CD4-positive, alpha-beta T cell (primary cell): ENCODE measurements at regions not wholly inside any gene's neighbourhood (a gene's known extent, or its start where the extent isn't known, plus 50 kb on each side); places are given as distances from the start of the nearest gene placed in this dataset.

Experiments used
- ATAC-seq: fragments of 200-7000 bp; cut with Tn5 transposase; one replicate; pipeline ENCODE4 v1.10.0; 2022; ENCODE audit warnings: mild to moderate bottlenecking; ENCODE audit not compliant: poor library complexity
- CTCF ChIA-PET: fragments of 350-600 bp; sonication (Branson Sonifier 250); formaldehyde crosslinking; loops from one replicate; lab custom pipeline; 2021; ENCODE audit warnings: antibody characterized with exemption, inconsistent platforms; lab: Charles Lee
- POLR2A ChIA-PET: fragments of 350-600 bp; sonication (Branson Sonifier 250); formaldehyde crosslinking; loops from one replicate; lab custom pipeline; 2021; ENCODE audit warnings: antibody characterized with exemption, inconsistent platforms; lab: Charles Lee
- DNase-seq, 14 experiments: peaks; one replicate each; pipeline ENCODE4 v3.0.0-alpha.2; 2013 to 2020; ENCODE audit warnings: mixed read lengths in 2 of 14
- H3K27ac ChIP-seq, 2 donors: one replicate each; pipeline versions ENCODE4 v1.5.1 to v1.7.0; 2013; ENCODE audit warnings: low read length in 2 of 2, low read depth in 1 of 2, mild to moderate bottlenecking in 1 of 2
- H3K27me3 ChIP-seq, 2 experiments: 1 replicate in 1 of 2; 2 replicates in 1 of 2; pipeline versions ENCODE4 v1.6.1 to v1.7.0; 2013; ENCODE audit warnings: low read length in 2 of 2, control low read depth in 1 of 2, mild to moderate bottlenecking in 1 of 2, moderate library complexity in 1 of 2; ENCODE audit not compliant: insufficient read depth in 2 of 2, control insufficient read depth in 1 of 2
- H3K36me3 ChIP-seq: one replicate; pipeline ENCODE4 v1.6.1; 2013; ENCODE audit warnings: low read length, control low read depth; ENCODE audit not compliant: insufficient read depth
- H3K4me1 ChIP-seq: one replicate; pipeline ENCODE4 v1.6.1; 2013; ENCODE audit warnings: low read length, control low read depth; ENCODE audit not compliant: insufficient read depth
- H3K4me3 ChIP-seq: one replicate; pipeline ENCODE4 v1.5.1; 2013; ENCODE audit warnings: mild to moderate bottlenecking, low read length, moderate library complexity
- H3K9me3 ChIP-seq, 2 experiments: 1 replicate in 1 of 2; 2 replicates in 1 of 2; pipeline versions ENCODE4 v1.6.1 to v1.7.0; 2013; ENCODE audit warnings: low read length in 2 of 2, mild to moderate bottlenecking in 2 of 2, control low read depth in 1 of 2, moderate library complexity in 1 of 2; ENCODE audit not compliant: control insufficient read depth in 1 of 2, insufficient read depth in 1 of 2
- H3K27ac Mint-ChIP-seq: one replicate; pipeline ENCODE4 v1.8.0; 2020; ENCODE audit warnings: mixed read lengths
- H3K27me3 Mint-ChIP-seq: one replicate; pipeline ENCODE4 v1.8.0; 2021; ENCODE audit warnings: mixed read lengths
- H3K36me3 Mint-ChIP-seq: one replicate; pipeline ENCODE4 v1.8.0; 2021; ENCODE audit warnings: low read depth, mixed read lengths
- H3K4me1 Mint-ChIP-seq: one replicate; pipeline ENCODE4 v1.8.0; 2021; ENCODE audit warnings: low read depth, mixed read lengths
- H3K4me3 Mint-ChIP-seq: one replicate; pipeline ENCODE4 v1.8.0; 2020; ENCODE audit warnings: mild to moderate bottlenecking, mixed read lengths
- H3K9me3 Mint-ChIP-seq: one replicate; pipeline ENCODE4 v1.8.0; 2020; ENCODE audit warnings: mixed read lengths
- intact Hi-C, 2 experiments: fragments of 100-400 bp; cut with DNase I in 1 of 2; cut with micrococcal nuclease in 1 of 2; formaldehyde crosslinking; loops; one replicate each; pipeline versions ENCODE4 v1.15.1 to v1.9.0; 2023 to 2025; cut with DNase I, micrococcal nuclease
- TF ChIP-seq, protein P1 (sequence below): fragments of 200-600 bp; IDR thresholded peaks from one replicate; pipeline ENCODE4 v1.8.0; 2022; ENCODE audit warnings: antibody characterized with exemption, mild to moderate bottlenecking

DNA sequence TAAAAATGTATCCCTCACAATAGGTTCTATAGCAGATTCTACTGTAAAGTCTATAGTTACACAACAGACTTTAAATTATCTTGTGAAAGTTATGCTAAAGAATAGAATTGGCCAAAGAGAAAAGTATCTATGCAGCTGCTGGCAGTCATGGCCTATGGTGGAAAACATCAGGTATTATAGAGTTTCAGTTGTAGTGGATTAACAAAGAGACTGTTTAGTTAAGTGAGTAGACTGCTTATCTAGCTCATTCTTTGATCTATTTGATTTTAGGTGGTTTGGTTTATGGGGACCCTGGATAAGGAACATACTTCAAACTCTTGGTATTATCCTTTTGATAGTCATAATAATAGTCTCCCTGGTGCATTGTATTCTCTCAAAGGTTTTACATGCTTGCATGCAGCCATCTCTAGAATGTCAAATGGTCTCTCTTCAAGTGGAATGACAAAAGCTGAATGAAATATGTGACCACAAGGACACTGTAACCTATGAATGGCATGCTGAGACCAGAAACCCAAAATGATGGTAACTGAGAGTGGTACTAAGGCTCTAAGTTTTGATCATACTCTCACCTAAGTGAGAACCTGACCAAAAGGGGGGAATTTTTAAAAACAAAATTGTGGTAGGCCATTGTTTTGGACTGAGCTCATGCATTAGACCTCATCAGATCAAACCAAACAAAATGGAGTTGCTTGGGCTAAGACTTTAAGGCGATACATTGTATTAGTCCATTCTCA is 54.9 kb upstream of the NAMPT start:
- Mint-ChIP-seq H3K36me3 (peaks cover 10% of the 10 kb centered on the region), H3K4me1 (no peaks in the 10 kb centered on the region), H3K27me3 (peaks cover 31% of the 10 kb centered on the region), H3K9me3 (peaks cover 18% of the 10 kb centered on the region), H3K4me3 (no peak overlapping the region), H3K27ac (no peak overlapping the region)
- DNase-seq: no peak
- no peak overlapping the region for H3K4me3 ChIP-seq
- POLR2A ChIA-PET: no interaction called here
- intact Hi-C loops: no loop called here
- H3K9me3 ChIP-seq: peaks cover 6 to 8% of the 10 kb centered on the region in 2 experiments
- CTCF ChIA-PET: no interaction called here
- no peak for ATAC-seq
- H3K36me3 ChIP-seq: no peaks in the 10 kb centered on the region
- TF ChIP-seq, protein P1, sequence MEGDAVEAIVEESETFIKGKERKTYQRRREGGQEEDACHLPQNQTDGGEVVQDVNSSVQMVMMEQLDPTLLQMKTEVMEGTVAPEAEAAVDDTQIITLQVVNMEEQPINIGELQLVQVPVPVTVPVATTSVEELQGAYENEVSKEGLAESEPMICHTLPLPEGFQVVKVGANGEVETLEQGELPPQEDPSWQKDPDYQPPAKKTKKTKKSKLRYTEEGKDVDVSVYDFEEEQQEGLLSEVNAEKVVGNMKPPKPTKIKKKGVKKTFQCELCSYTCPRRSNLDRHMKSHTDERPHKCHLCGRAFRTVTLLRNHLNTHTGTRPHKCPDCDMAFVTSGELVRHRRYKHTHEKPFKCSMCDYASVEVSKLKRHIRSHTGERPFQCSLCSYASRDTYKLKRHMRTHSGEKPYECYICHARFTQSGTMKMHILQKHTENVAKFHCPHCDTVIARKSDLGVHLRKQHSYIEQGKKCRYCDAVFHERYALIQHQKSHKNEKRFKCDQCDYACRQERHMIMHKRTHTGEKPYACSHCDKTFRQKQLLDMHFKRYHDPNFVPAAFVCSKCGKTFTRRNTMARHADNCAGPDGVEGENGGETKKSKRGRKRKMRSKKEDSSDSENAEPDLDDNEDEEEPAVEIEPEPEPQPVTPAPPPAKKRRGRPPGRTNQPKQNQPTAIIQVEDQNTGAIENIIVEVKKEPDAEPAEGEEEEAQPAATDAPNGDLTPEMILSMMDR: no peak
- H3K27me3 ChIP-seq: no peaks in the 10 kb centered on the region
- no peaks in the 10 kb centered on the region for H3K4me1 ChIP-seq
- no peak overlapping the region for H3K27ac ChIP-seq

DNA sequence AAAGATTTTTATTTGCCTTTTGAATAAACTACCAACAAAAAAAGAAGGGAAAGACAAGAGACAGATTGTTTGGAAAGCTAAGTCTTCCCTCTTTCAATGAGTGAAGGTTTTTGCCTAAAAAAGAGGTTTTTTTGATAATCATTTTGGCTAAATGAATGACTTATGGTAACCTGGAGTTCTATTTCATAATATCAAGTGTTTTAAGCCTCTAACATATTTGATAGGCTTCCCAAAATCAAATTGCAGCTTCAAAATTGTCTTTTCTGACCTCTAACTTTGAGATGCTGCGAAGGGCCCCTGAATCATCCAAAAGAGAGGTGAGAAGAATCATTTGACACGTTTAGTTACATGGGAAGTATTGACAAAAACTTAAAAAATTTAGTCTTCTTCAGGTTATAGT is 53.0 kb upstream of the NAMPT start:
- peaks cover 17% of the 10 kb centered on the region for H3K9me3 Mint-ChIP-seq
- TF ChIP-seq, protein P1: no peak
- no peak for DNase-seq
- H3K27me3 ChIP-seq: no peaks in the 10 kb centered on the region
- no peak overlapping the region for H3K4me3 ChIP-seq
- no peak overlapping the region for H3K27ac Mint-ChIP-seq
- no peaks in the 10 kb centered on the region for H3K4me1 Mint-ChIP-seq
- no peaks in the 10 kb centered on the region for H3K36me3 ChIP-seq
- no peak overlapping the region for H3K4me3 Mint-ChIP-seq
- H3K27ac ChIP-seq: no peak overlapping the region
- POLR2A ChIA-PET: no interaction called here
- H3K9me3 ChIP-seq: peaks cover 6 to 8% of the 10 kb centered on the region in 2 experiments
- peaks cover 31% of the 10 kb centered on the region for H3K27me3 Mint-ChIP-seq
- no peak for ATAC-seq
- peaks cover 10% of the 10 kb centered on the region for H3K36me3 Mint-ChIP-seq
- CTCF ChIA-PET: interaction anchor here (0.6 kb wide), 1 partner anchor 918 kb away, joined by 3 read pairs; no protein-coding TSS in a partner anchor
- no peaks in the 10 kb centered on the region for H3K4me1 ChIP-seq
- intact Hi-C loops: no loop called here

DNA sequence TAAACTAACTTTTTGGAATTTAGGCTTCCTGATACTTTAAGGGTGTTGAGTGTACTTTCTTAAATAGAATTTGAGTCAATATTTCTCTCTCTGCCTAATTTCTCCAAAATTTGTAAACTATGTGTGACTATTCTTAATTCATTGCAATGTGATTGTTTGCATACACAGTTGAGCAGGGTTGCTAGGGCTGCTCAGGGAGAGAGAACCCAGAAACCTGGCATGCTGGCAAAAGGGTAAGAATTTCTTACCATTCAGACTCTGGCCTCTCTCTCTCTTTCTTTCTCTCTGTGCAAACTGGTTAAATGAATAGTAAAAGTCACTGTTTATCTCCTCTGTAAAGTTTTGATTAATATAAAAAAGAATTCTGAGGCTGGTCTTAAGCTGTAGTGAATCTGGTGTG is 51.0 kb upstream of the NAMPT start:
- Mint-ChIP-seq H3K36me3 (peaks cover 5% of the 10 kb centered on the region), H3K27ac (no peak overlapping the region), H3K4me1 (no peaks in the 10 kb centered on the region), H3K27me3 (peaks cover 22% of the 10 kb centered on the region), H3K4me3 (no peak overlapping the region), H3K9me3 (peaks cover 11% of the 10 kb centered on the region)
- H3K4me3 ChIP-seq: no peak overlapping the region
- no peak for ATAC-seq
- intact Hi-C loops: no loop called here
- CTCF ChIA-PET: no interaction called here
- no peak for DNase-seq
- H3K9me3 ChIP-seq: no peaks in the 10 kb centered on the region
- no peak overlapping the region for H3K27ac ChIP-seq
- POLR2A ChIA-PET: no interaction called here
- H3K36me3 ChIP-seq: no peaks in the 10 kb centered on the region
- TF ChIP-seq, protein P1: no peak
- no peaks in the 10 kb centered on the region for H3K27me3 ChIP-seq
- H3K4me1 ChIP-seq: no peaks in the 10 kb centered on the region
